Vagina (tissue), 2 donors: ENCODE measurements at regions not wholly inside any gene's neighbourhood (a gene's known extent, or its start where the extent isn't known, plus 50 kb on each side); places are given as distances from the start of the nearest gene placed in this dataset.

Source experiments
- DNase-seq, 2 donors: peaks; one replicate each; pipeline ENCODE4 v3.0.0-alpha.2; 2017; ENCODE audit errors: extremely low spot score in 2 of 2
- H3K27ac ChIP-seq: fragments of 200-600 bp; sonication (generic); one replicate; pipeline ENCODE4 v1.5.1; 2019
- H3K27me3 ChIP-seq: fragments of 200-600 bp; sonication (generic); one replicate; pipeline ENCODE4 v1.5.1; 2019
- H3K36me3 ChIP-seq, 2 donors: fragments of 200-600 bp; sonication (generic); one replicate each; pipeline ENCODE4 v1.5.1; 2017 to 2019
- H3K4me1 ChIP-seq: fragments of 200-600 bp; sonication (generic); one replicate; pipeline ENCODE4 v1.5.1; 2019
- H3K4me3 ChIP-seq, 2 donors: fragments of 200-600 bp; sonication (generic); 1 replicate in 1 of 2; 2 replicates in 1 of 2; pipeline ENCODE4 v1.5.1; 2016 to 2019
- H3K9me3 ChIP-seq: fragments of 200-600 bp; sonication (generic); one replicate; pipeline ENCODE4 v1.5.1; 2019
- CTCF ChIP-seq, 3 experiments: fragments of 450-650 bp in 2 of 3; fragments of 200-600 bp in 1 of 3; sonication (generic) in 1 of 3; IDR thresholded peaks; one replicate each; pipeline ENCODE4 v1.5.1; 2017 to 2019; ENCODE audit warnings: antibody characterized with exemption in 3 of 3, mild to moderate bottlenecking in 2 of 3, moderate library complexity in 2 of 3
- POLR2A ChIP-seq, 2 donors: fragments of 450-650 bp; IDR thresholded peaks; one replicate each; pipeline ENCODE4 v1.6.1; 2017; ENCODE audit warnings: antibody characterized with exemption in 2 of 2, mild to moderate bottlenecking in 2 of 2, moderate library complexity in 2 of 2
- POLR2AphosphoS5 ChIP-seq, 2 donors: sonication (generic); formaldehyde crosslinking; IDR thresholded peaks; one replicate each; pipeline ENCODE4 v1.9.0; 2017; ENCODE audit warnings: antibody characterized with exemption in 2 of 2, mild to moderate bottlenecking in 2 of 2, low read depth in 1 of 2; ENCODE audit not compliant: insufficient read depth in 1 of 2
- intact Hi-C: fragments of 100-400 bp; cut with DNase I; formaldehyde crosslinking; loops from one replicate; pipeline ENCODE4 v1.15.1; 2023

DNA sequence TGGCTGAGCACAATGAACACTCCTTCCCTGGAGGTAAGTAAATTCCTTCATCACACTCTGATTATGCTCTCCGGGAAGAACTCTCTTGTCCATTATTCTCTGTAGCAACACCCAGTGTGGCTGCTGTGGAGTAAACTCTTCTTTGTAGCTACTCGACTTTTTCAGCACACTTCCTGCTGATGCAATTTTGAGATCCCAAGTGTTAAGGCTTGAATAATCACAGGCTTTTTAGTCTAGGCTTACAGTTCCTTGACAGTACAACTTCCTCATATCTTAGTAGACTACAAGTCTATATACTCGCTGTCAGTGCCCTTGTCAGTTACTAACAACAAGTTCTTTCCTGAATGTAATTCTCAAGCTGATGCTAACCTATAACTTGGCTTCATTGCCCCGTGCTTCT lies 301.8 kb upstream of the API5 start:
- Histone ChIP-seq H3K27me3 (no peaks in the 10 kb centered on the region), H3K36me3 (no peaks in the 10 kb centered on the region), H3K4me3 (no peak overlapping the region), H3K27ac (no peak overlapping the region), H3K4me1 (no peaks in the 10 kb centered on the region), H3K9me3 (no peaks in the 10 kb centered on the region)
- DNase-seq, result no peak
- intact Hi-C loops, result no loop called here
- TF ChIP-seq POLR2AphosphoS5 (IDR thresholded peaks at IDR 0.05; ENCODE audit: insufficient read depth in 1 of 2, low read depth in 1 of 2) (no peak), POLR2A (IDR thresholded peaks at IDR 0.05) (no peak), CTCF (IDR thresholded peaks at IDR 0.05) (no peak)

DNA sequence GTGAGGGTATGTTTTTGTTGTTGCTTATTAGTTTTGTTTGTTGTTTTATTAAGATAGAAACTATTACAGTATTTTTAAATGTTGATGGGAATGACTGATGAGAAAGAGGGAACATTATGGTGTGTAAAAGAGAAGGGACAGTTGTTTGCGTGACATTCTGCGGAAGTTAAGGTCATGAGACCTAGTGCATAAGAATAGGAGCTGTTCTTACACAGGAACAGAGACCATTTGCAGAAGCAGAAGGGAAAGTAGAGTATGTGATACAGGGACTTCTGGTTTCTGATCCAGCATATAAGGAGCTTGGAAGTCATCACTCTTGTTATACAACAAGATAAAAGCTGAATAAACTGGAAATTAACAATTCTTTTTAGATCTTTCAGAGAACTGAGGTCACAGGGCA lies 299.2 kb upstream of the API5 start:
- no peak overlapping the region for H3K4me3 ChIP-seq
- H3K9me3 ChIP-seq, result no peaks in the 10 kb centered on the region
- intact Hi-C loops, result no loop called here
- no peaks in the 10 kb centered on the region for H3K36me3 ChIP-seq
- H3K27me3 ChIP-seq, result no peaks in the 10 kb centered on the region
- H3K27ac ChIP-seq, result no peak overlapping the region
- TF ChIP-seq POLR2AphosphoS5 (IDR thresholded peaks at IDR 0.05; ENCODE audit: insufficient read depth in 1 of 2, low read depth in 1 of 2) (no peak), CTCF (IDR thresholded peaks at IDR 0.05) (no peak), POLR2A (IDR thresholded peaks at IDR 0.05) (no peak)
- H3K4me1 ChIP-seq, result no peaks in the 10 kb centered on the region
- no peak for DNase-seq

DNA sequence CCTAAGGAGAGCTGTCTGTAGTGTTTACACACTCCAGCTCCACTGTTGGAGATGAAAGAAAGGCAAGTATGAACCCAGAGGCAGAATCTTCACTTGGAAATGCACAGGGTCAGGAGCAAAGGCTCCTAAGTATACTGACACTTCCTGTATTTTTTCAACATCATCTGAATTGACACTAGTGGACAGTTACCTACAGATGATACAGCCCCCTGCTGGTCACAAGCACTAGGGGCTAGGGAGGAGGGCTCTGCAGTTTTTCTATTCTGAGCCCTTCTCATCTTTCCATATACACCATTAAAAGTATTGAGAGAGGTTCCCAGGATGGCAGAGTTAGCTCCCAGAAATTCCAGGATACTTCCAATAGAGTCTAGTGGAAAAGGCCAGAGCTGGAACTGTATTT lies 290.3 kb upstream of the API5 start:
- no peak for DNase-seq
- H3K9me3 ChIP-seq, result no peaks in the 10 kb centered on the region
- no peak for TF ChIP-seq CTCF (IDR thresholded peaks at IDR 0.05)
- TF ChIP-seq POLR2AphosphoS5 (IDR thresholded peaks at IDR 0.05; ENCODE audit: insufficient read depth in 1 of 2, low read depth in 1 of 2), result no peak
- no peak for TF ChIP-seq POLR2A (IDR thresholded peaks at IDR 0.05)
- no peak overlapping the region for H3K27ac ChIP-seq
- H3K4me1 ChIP-seq, result no peaks in the 10 kb centered on the region
- no peak overlapping the region for H3K4me3 ChIP-seq
- intact Hi-C loops, result no loop called here
- no peaks in the 10 kb centered on the region for H3K36me3 ChIP-seq
- no peaks in the 10 kb centered on the region for H3K27me3 ChIP-seq

- Histone ChIP-seq H3K36me3 (no peaks in the 10 kb centered on the region), H3K27me3 (no peaks in the 10 kb centered on the region), H3K4me3 (no peak overlapping the region), H3K4me1 (no peaks in the 10 kb centered on the region), H3K9me3 (no peaks in the 10 kb centered on the region), H3K27ac (no peak overlapping the region)
- TF ChIP-seq CTCF (IDR thresholded peaks at IDR 0.05) (no peak), POLR2AphosphoS5 (IDR thresholded peaks at IDR 0.05; ENCODE audit: insufficient read depth in 1 of 2, low read depth in 1 of 2) (no peak), POLR2A (IDR thresholded peaks at IDR 0.05) (no peak)
- intact Hi-C loops, result no loop called here
- no peak for DNase-seq
Measured at GRCh38 chr11:43034341-43034740, 277.5 kb upstream of the API5 start.

- intact Hi-C loops, result no loop called here
Measured at GRCh38 chr11:43035086-43035485, 276.7 kb upstream of the API5 start.

More at GRCh38 chr11:43035086-43035485, 276.7 kb upstream of the API5 start:
- H3K4me1 ChIP-seq, result no peaks in the 10 kb centered on the region
- DNase-seq, result no peak
- H3K9me3 ChIP-seq, result no peaks in the 10 kb centered on the region
- no peak overlapping the region for H3K27ac ChIP-seq
- no peak for TF ChIP-seq POLR2A (IDR thresholded peaks at IDR 0.05)
- TF ChIP-seq POLR2AphosphoS5 (IDR thresholded peaks at IDR 0.05; ENCODE audit: insufficient read depth in 1 of 2, low read depth in 1 of 2), result no peak
- TF ChIP-seq CTCF (IDR thresholded peaks at IDR 0.05), result no peak
- H3K27me3 ChIP-seq, result no peaks in the 10 kb centered on the region
- H3K36me3 ChIP-seq, result no peaks in the 10 kb centered on the region
- H3K4me3 ChIP-seq, result no peak overlapping the region
